IMR-90 (cell line): ENCODE measurements at regions not wholly inside any gene's neighbourhood (a gene's known extent, or its start where the extent isn't known, plus 50 kb on each side); places are given as distances from the start of the nearest gene placed in this dataset.
A peak's percentile ranks its signal among the peaks of the same experiment; 100 is the strongest.

ENCODE experiments used
- CEBPB ChIP-seq: IDR thresholded peaks from 2 replicates; pipeline ENCODE4 v1.6.1; 2012; ENCODE audit warnings: low read depth, low read length, improper control_type of control experiment
- MAZ ChIP-seq: IDR thresholded peaks from 2 replicates; pipeline ENCODE4 v1.6.1; 2012; ENCODE audit warnings: low read depth, mild to moderate bottlenecking, low read length, improper control_type of control experiment, moderate library complexity, borderline replicate concordance
- POLR2A ChIP-seq: IDR thresholded peaks from 2 replicates; pipeline ENCODE4 v1.6.1; 2012; ENCODE audit warnings: mild to moderate bottlenecking, low read depth, low read length
- RAD21 ChIP-seq: IDR thresholded peaks from 2 replicates; pipeline ENCODE4 v1.6.1; 2012; ENCODE audit warnings: low read length, improper control_type of control experiment
- RCOR1 ChIP-seq: IDR thresholded peaks from 2 replicates; pipeline ENCODE4 v1.6.1; 2012; ENCODE audit warnings: mild to moderate bottlenecking, low read length, improper control_type of control experiment; ENCODE audit not compliant: insufficient replicate concordance
- RFX5 ChIP-seq: IDR thresholded peaks from 2 replicates; pipeline ENCODE4 v1.8.0; 2012; ENCODE audit warnings: low read depth, mild to moderate bottlenecking, low read length, moderate library complexity
- TF ChIP-seq, protein P1 (sequence below): conservative IDR thresholded peaks from 2 replicates; pipeline ENCODE4 v1.5.1; 2012; ENCODE audit warnings: mild to moderate bottlenecking, low read depth, low read length, improper control_type of control experiment
- TF ChIP-seq, protein P2 (sequence below): fragments of 150-350 bp; IDR thresholded peaks from 2 replicates; pipeline ENCODE4 v1.6.1; 2016; ENCODE audit warnings: low read depth, mild to moderate bottlenecking, low read length, moderate library complexity, borderline replicate concordance

DNA sequence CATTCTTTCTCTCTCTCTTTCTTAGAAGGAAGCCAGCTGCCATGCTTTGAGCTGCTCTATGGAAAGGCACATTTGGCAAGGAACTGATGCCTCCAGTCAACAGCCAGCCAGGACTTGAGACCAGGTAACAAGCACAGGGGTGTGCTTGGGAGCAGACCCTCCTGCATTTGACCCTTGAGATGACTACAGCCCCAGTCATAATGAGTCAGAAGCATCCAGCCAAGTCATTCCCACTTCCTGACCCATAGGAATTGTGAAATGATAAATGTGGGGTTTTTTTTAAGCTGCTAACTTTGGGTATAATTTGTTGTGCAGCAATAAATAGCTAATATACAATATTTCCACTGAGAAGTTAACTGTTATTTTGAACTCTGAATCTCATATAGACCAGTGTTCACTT is 446.9 kb downstream of the GRXCR1 start:
- TF ChIP-seq POLR2A (no peak), RCOR1 (no peak), CEBPB (peak; percentile 86), RAD21 (no peak), RFX5 (no peak), MAZ (no peak)
- TF ChIP-seq, protein P1, sequence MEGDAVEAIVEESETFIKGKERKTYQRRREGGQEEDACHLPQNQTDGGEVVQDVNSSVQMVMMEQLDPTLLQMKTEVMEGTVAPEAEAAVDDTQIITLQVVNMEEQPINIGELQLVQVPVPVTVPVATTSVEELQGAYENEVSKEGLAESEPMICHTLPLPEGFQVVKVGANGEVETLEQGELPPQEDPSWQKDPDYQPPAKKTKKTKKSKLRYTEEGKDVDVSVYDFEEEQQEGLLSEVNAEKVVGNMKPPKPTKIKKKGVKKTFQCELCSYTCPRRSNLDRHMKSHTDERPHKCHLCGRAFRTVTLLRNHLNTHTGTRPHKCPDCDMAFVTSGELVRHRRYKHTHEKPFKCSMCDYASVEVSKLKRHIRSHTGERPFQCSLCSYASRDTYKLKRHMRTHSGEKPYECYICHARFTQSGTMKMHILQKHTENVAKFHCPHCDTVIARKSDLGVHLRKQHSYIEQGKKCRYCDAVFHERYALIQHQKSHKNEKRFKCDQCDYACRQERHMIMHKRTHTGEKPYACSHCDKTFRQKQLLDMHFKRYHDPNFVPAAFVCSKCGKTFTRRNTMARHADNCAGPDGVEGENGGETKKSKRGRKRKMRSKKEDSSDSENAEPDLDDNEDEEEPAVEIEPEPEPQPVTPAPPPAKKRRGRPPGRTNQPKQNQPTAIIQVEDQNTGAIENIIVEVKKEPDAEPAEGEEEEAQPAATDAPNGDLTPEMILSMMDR: no peak
- TF ChIP-seq, protein P2, sequence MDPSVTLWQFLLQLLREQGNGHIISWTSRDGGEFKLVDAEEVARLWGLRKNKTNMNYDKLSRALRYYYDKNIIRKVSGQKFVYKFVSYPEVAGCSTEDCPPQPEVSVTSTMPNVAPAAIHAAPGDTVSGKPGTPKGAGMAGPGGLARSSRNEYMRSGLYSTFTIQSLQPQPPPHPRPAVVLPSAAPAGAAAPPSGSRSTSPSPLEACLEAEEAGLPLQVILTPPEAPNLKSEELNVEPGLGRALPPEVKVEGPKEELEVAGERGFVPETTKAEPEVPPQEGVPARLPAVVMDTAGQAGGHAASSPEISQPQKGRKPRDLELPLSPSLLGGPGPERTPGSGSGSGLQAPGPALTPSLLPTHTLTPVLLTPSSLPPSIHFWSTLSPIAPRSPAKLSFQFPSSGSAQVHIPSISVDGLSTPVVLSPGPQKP: no peak
